ENCODE measurements at regions not wholly inside any gene's neighbourhood (a gene's known extent, or its start where the extent isn't known, plus 50 kb on each side); places are given as distances from the start of the nearest gene placed in this dataset.
"Not testable (repeated sequence)": the region's sequence is repeated elsewhere in the genome, so short reads cannot be mapped to it uniquely, and the experiment has no call there.

DNA sequence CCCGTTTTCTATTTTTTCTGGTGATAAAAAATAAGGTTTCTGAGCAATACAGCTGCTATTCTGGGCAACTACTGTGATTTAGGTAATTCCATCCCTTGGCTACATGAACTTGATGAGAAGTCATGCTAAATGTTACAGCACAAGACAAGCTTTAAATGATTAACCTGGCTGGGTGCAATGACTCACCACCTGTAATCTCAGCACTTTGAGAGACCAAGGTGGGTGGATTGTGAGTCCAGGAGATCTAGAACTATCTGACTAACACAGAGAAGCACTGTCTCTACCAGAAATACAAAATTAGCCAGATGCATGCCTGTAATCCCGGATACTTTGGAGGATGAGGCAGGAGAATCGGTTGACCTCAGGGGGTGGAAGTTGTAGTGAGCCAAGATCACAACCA lies 92.8 kb downstream of the CDY2B start:
- TF ChIP-seq, protein P1, sequence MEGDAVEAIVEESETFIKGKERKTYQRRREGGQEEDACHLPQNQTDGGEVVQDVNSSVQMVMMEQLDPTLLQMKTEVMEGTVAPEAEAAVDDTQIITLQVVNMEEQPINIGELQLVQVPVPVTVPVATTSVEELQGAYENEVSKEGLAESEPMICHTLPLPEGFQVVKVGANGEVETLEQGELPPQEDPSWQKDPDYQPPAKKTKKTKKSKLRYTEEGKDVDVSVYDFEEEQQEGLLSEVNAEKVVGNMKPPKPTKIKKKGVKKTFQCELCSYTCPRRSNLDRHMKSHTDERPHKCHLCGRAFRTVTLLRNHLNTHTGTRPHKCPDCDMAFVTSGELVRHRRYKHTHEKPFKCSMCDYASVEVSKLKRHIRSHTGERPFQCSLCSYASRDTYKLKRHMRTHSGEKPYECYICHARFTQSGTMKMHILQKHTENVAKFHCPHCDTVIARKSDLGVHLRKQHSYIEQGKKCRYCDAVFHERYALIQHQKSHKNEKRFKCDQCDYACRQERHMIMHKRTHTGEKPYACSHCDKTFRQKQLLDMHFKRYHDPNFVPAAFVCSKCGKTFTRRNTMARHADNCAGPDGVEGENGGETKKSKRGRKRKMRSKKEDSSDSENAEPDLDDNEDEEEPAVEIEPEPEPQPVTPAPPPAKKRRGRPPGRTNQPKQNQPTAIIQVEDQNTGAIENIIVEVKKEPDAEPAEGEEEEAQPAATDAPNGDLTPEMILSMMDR (IDR thresholded peaks at IDR 0.05; ENCODE audit: extremely low read depth in 1 of 2, insufficient read depth in 1 of 2, low read depth in 1 of 2, low read length in 2 of 2) = not testable (repeated sequence)
- not testable (repeated sequence) for TF ChIP-seq POLR2A (IDR thresholded peaks at IDR 0.05; ENCODE audit: low read depth, low read length); MYC (IDR thresholded peaks at IDR 0.05; ENCODE audit: low read depth, low read length); JUN (IDR thresholded peaks at IDR 0.05; ENCODE audit: borderline replicate concordance, insufficient read depth, insufficient read length, low read depth); EZH2 (IDR thresholded peaks at IDR 0.05; ENCODE audit: borderline replicate concordance, low read depth, low read length, severe bottlenecking); POLR2AphosphoS5 (IDR thresholded peaks at IDR 0.05; ENCODE audit: insufficient read depth, low read depth, low read length); FOS (IDR thresholded peaks at IDR 0.05; ENCODE audit: borderline replicate concordance, insufficient read depth, low read length)
- TF ChIP-seq, protein P2, sequence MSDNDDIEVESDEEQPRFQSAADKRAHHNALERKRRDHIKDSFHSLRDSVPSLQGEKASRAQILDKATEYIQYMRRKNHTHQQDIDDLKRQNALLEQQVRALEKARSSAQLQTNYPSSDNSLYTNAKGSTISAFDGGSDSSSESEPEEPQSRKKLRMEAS (IDR thresholded peaks at IDR 0.05; ENCODE audit: insufficient read depth, insufficient read length) = not testable (repeated sequence)
